IPS-NIHi7 (cell line): ENCODE measurements at regions not wholly inside any gene's neighbourhood (a gene's known extent, or its start where the extent isn't known, plus 50 kb on each side); places are given as distances from the start of the nearest gene placed in this dataset.

ENCODE experiments used
- DNase-seq: peaks from one replicate; pipeline ENCODE4 v3.0.0; 2012; ENCODE audit warnings: mixed read lengths; ENCODE audit errors: extremely low spot score

- no peak for DNase-seq
Observed at GRCh38 chr6:165718491-165718891, 55.5 kb upstream of the PDE10A start.

GRCh38 chr6:165717732-165718465 is 54.9 kb upstream of the PDE10A start:
- DNase-seq = no peak

GRCh38 chr6:165716886-165717285 is 53.8 kb upstream of the PDE10A start:
- DNase-seq = no peak

- no peak for DNase-seq
Observed at GRCh38 chr6:165715428-165715827, 52.4 kb upstream of the PDE10A start.

GRCh38 chr6:165714907-165715306 is 51.9 kb upstream of the PDE10A start:
- DNase-seq = no peak

- no peak for DNase-seq
Observed at GRCh38 chr6:165713845-165714466, 50.9 kb upstream of the PDE10A start.
